Suprapubic skin (tissue), 4 donors: ENCODE measurements at regions not wholly inside any gene's neighbourhood (a gene's known extent, or its start where the extent isn't known, plus 50 kb on each side); places are given as distances from the start of the nearest gene placed in this dataset.

Experiments
- DNase-seq, 2 donors: peaks; one replicate each; pipeline ENCODE4 v3.0.0-alpha.2; 2019; ENCODE audit warnings: low spot score in 2 of 2
- H3K27ac ChIP-seq: fragments of 200-600 bp; sonication (generic); one replicate; pipeline ENCODE4 v1.5.1; 2019
- H3K27me3 ChIP-seq: fragments of 200-600 bp; sonication (generic); one replicate; pipeline ENCODE4 v1.5.1; 2019
- H3K36me3 ChIP-seq: fragments of 200-600 bp; sonication (generic); one replicate; pipeline ENCODE4 v1.5.1; 2019
- H3K4me1 ChIP-seq: fragments of 200-600 bp; sonication (generic); one replicate; pipeline ENCODE4 v1.5.1; 2019
- H3K4me3 ChIP-seq: fragments of 200-600 bp; sonication (generic); one replicate; pipeline ENCODE4 v1.5.1; 2019; ENCODE audit warnings: mild to moderate bottlenecking
- H3K9me3 ChIP-seq: fragments of 200-600 bp; sonication (generic); one replicate; pipeline ENCODE4 v1.5.1; 2019
- EP300 ChIP-seq: sonication (generic); formaldehyde crosslinking; IDR thresholded peaks from one replicate; pipeline ENCODE4 v1.6.1; 2017; ENCODE audit warnings: antibody characterized with exemption
- POLR2A ChIP-seq, 2 donors: fragments of 450-650 bp; IDR thresholded peaks; one replicate each; pipeline ENCODE4 v1.6.1; 2017; ENCODE audit warnings: antibody characterized with exemption in 2 of 2, mild to moderate bottlenecking in 2 of 2, moderate library complexity in 2 of 2
- POLR2AphosphoS5 ChIP-seq, 3 donors: sonication (generic); formaldehyde crosslinking; IDR thresholded peaks; one replicate each; pipeline ENCODE4 v1.6.1; 2017; ENCODE audit warnings: antibody characterized with exemption in 3 of 3
- WGBS: methylation state at CpG from one replicate; pipeline ENCODE4 v1.1.5; 2018; 5-methylcytosine and 5-hydroxymethylcytosine counted together
- TF ChIP-seq, protein P1 (sequence below), 2 donors: fragments of 200-600 bp in 1 of 2; fragments of 450-650 bp in 1 of 2; sonication (generic) in 1 of 2; IDR thresholded peaks; one replicate each; pipeline ENCODE4 v1.5.1; 2016 to 2019; ENCODE audit warnings: antibody characterized with exemption in 2 of 2, mild to moderate bottlenecking in 1 of 2, moderate library complexity in 1 of 2

DNA sequence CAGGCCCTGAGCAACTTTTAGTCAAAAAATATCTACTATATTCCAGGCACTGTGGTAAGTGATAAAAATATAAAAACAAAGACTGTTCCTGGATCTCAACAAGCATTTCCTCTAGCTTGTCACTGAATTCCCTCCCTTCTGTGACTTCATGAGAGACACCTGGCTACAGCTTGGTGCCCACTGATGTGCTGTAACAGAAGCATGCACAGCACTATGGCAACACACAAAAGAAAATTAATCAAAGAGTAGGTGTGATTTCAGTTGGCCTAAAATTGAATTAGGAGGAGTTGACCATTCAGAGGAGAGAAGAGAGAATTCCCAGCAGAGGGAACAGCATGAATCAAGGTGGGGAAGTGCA is 158.9 kb upstream of the LPP start:
- H3K4me1 ChIP-seq, result no peaks in the 10 kb centered on the region
- no peak overlapping the region for H3K27ac ChIP-seq
- H3K27me3 ChIP-seq, result no peaks in the 10 kb centered on the region
- no peak for DNase-seq
- H3K9me3 ChIP-seq, result no peaks in the 10 kb centered on the region
- no peaks in the 10 kb centered on the region for H3K36me3 ChIP-seq
- no peak overlapping the region for H3K4me3 ChIP-seq
- TF ChIP-seq, protein P1, sequence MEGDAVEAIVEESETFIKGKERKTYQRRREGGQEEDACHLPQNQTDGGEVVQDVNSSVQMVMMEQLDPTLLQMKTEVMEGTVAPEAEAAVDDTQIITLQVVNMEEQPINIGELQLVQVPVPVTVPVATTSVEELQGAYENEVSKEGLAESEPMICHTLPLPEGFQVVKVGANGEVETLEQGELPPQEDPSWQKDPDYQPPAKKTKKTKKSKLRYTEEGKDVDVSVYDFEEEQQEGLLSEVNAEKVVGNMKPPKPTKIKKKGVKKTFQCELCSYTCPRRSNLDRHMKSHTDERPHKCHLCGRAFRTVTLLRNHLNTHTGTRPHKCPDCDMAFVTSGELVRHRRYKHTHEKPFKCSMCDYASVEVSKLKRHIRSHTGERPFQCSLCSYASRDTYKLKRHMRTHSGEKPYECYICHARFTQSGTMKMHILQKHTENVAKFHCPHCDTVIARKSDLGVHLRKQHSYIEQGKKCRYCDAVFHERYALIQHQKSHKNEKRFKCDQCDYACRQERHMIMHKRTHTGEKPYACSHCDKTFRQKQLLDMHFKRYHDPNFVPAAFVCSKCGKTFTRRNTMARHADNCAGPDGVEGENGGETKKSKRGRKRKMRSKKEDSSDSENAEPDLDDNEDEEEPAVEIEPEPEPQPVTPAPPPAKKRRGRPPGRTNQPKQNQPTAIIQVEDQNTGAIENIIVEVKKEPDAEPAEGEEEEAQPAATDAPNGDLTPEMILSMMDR (IDR thresholded peaks at IDR 0.05), result no peak
- TF ChIP-seq EP300, result no peak
- TF ChIP-seq POLR2A (IDR thresholded peaks at IDR 0.05), result no peak
- TF ChIP-seq POLR2AphosphoS5 (IDR thresholded peaks at IDR 0.05), result no peak

DNA sequence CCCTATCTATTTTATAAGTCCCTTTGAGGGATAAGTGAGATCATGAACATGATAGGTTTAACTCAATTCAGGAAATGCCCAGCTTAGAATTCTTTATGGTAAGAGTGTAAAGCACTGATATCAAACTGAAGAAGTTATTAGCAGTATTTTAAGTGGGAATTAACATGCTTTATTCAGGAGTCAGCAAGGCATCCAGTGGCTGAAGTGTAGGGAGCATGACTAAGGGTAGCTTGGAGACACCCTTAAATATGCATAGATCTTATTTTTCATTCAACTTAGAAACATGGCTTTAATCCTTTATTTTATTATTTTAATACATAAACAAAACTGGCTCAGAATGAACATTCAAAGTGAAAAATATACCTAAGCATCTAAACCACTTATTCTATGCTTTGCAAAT is 158.3 kb upstream of the LPP start:
- DNase-seq, result no peak
- H3K4me3 ChIP-seq, result no peak overlapping the region
- no peaks in the 10 kb centered on the region for H3K27me3 ChIP-seq
- no peaks in the 10 kb centered on the region for H3K9me3 ChIP-seq
- no peak overlapping the region for H3K27ac ChIP-seq
- TF ChIP-seq, protein P1 (IDR thresholded peaks at IDR 0.05), result no peak
- TF ChIP-seq POLR2A (IDR thresholded peaks at IDR 0.05) (no peak), EP300 (no peak), POLR2AphosphoS5 (IDR thresholded peaks at IDR 0.05) (no peak)
- H3K4me1 ChIP-seq, result no peaks in the 10 kb centered on the region
- no peaks in the 10 kb centered on the region for H3K36me3 ChIP-seq

DNA sequence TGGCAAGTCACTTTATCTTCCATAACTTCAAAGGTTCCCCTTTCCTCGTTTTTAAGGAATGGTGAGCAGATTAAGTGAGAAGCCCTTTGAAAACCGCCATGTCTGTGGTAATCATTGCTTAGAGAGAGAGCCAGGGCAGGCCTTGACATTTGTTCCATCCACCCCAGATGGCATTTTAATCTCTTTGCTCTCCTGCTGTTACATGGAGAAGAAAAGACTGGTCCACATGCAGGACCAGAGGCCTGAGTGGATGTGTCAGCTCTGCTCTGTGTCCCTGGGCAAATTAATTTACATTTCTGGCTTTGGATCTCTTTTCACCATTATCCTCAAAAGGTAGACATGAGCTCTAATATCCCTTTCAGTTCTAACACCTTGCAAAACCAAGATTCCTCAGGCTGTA is 157.3 kb upstream of the LPP start:
- DNase-seq, result no peak
- TF ChIP-seq EP300, result no peak
- no peak for TF ChIP-seq POLR2AphosphoS5 (IDR thresholded peaks at IDR 0.05)
- no peak for TF ChIP-seq POLR2A (IDR thresholded peaks at IDR 0.05)
- TF ChIP-seq, protein P1 (IDR thresholded peaks at IDR 0.05), result no peak
- 96% methylated on average over 2 of the region's 2 CpGs for WGBS

DNA sequence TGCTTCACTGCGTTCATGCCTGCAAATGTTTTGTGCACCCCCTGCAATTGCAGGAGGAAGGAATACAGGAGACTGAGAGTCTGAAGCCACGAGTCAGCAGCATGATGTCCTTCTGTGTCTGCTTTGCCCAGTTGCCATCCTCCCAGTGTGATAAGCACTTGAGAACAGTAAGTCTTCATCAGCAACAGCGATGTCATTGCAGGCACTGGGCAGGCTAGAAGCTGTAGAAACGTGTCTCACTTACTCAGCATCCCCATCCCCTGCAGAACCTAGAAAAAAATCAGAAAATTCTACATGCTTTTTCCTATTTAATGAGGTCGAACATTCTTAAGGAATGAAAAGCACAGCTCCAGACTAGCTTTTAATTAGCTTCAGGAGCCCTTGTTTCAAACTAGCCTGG is 156.5 kb upstream of the LPP start:
- no peaks in the 10 kb centered on the region for H3K27me3 ChIP-seq
- no peak for TF ChIP-seq EP300
- TF ChIP-seq POLR2A (IDR thresholded peaks at IDR 0.05), result no peak
- TF ChIP-seq, protein P1 (IDR thresholded peaks at IDR 0.05), result no peak
- no peak for DNase-seq

More for the DNA sequence above, 157.3 kb upstream of the LPP start:
- Histone ChIP-seq H3K27ac (no peak overlapping the region), H3K9me3 (no peaks in the 10 kb centered on the region), H3K4me1 (no peaks in the 10 kb centered on the region), H3K27me3 (no peaks in the 10 kb centered on the region), H3K36me3 (no peaks in the 10 kb centered on the region), H3K4me3 (no peak overlapping the region)

DNA sequence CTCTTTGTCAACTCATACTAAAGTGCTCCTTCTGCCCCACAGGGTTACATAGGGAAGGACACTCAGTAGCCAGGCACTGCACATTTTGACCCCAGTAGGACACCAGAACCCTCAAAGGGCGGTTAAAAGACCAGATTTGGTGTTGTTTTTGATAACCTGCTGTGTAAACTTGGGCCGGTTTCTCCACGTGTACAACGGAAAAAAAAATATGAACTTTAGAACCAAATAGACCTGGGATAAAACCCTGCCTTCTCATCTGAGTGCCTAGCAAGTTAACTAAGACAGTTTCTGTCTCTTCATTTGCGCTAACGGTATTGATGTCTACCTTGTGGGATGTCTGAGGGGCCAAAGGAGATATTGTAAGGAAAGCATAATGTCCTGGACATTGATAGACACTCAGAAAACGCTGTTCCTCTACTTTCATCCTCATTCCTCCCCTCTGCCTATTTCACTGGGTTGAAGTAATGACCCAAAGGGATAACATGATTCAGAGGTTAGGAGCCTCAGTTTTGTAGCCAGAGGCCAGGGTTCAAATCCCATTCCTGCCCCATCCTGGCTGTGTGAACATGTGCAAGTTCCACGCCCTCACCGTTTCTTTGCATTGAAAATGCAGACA is 155.9 kb upstream of the LPP start:
- Histone ChIP-seq H3K4me1 (no peaks in the 10 kb centered on the region), H3K9me3 (no peaks in the 10 kb centered on the region), H3K27me3 (no peaks in the 10 kb centered on the region), H3K4me3 (no peak overlapping the region), H3K36me3 (no peaks in the 10 kb centered on the region), H3K27ac (no peak overlapping the region)
- DNase-seq, result no peak
- TF ChIP-seq POLR2A (IDR thresholded peaks at IDR 0.05) (no peak), EP300 (no peak), POLR2AphosphoS5 (IDR thresholded peaks at IDR 0.05) (no peak)
- TF ChIP-seq, protein P1 (IDR thresholded peaks at IDR 0.05), result no peak
- WGBS, result 96% methylated on average over 9 of the region's 9 CpGs

More for the DNA sequence above, 156.5 kb upstream of the LPP start:
- Histone ChIP-seq H3K9me3 (no peaks in the 10 kb centered on the region), H3K4me3 (no peak overlapping the region), H3K4me1 (no peaks in the 10 kb centered on the region), H3K36me3 (no peaks in the 10 kb centered on the region), H3K27ac (no peak overlapping the region)
- 64% methylated on average over 5 of the region's 5 CpGs for WGBS
